ENCODE measurements at regions not wholly inside any gene's neighbourhood (a gene's known extent, or its start where the extent isn't known, plus 50 kb on each side); places are given as distances from the start of the nearest gene placed in this dataset.
A peak's percentile ranks its signal among the peaks of the same experiment; 100 is the strongest.
"Not testable (repeated sequence)": the region's sequence is repeated elsewhere in the genome, so short reads cannot be mapped to it uniquely, and the experiment has no call there.

- no peak for DNase-seq (ENCODE audit: low read depth)
- in situ Hi-C loops (cut with HindIII; ENCODE audit: low pct_unique_long_range_greater_than_20kb, low sequenced_read_pairs), result no loop called here
Observed at GRCh38 chr6:106763361-106763760, 134.0 kb downstream of the QRSL1 start.

GRCh38 chr6:106761160-106761559, 131.8 kb downstream of the QRSL1 start:
- in situ Hi-C loops (cut with HindIII; ENCODE audit: low pct_unique_long_range_greater_than_20kb, low sequenced_read_pairs), result no loop called here
- DNase-seq (ENCODE audit: low read depth), result no peak

DNA sequence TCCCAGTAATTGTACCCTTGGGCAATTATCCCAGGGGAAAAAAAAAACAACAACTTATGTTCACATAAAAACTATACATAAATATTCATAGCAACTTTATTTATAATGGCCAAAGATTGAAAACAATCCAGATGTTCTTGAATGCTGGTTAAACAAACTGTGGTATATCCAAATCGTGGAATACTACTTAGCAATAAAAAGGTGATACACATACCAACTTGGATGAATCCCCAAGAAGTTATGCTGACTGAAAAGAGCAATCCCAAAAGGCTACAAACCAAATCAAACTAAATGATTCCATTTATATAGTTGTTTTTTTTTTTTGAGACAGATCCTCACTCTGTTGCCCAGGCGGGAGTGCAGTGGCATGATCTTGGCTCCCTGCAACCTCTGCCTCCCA, 129.7 kb downstream of the QRSL1 start:
- in situ Hi-C loops (cut with HindIII; ENCODE audit: low pct_unique_long_range_greater_than_20kb, low sequenced_read_pairs), result no loop called here
- no peak for DNase-seq (ENCODE audit: low read depth)

GRCh38 chr6:106757722-106758467, 128.5 kb downstream of the QRSL1 start:
- in situ Hi-C loops (cut with HindIII; ENCODE audit: low pct_unique_long_range_greater_than_20kb, low sequenced_read_pairs), result no loop called here

DNA sequence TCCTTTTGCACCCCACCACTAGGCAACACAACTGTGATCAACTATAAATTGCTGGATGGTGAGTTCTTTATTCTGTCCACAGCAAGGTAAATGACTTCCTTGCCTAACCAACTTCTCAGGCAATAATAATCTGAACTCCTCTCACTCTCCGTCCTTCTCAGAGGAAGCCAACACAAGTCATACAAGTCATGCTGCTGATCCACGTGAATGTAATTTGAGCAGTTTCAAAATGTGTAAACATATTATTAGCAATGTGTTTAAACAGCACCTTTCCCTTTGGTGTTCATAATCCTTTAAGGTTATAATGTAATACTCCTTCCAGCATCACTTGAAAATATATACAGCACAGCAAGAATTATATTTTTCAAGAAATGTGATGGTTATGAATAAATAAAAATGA, 127.9 kb downstream of the QRSL1 start:
- DNase-seq (ENCODE audit: low read depth), result no peak
- in situ Hi-C loops (cut with HindIII; ENCODE audit: low pct_unique_long_range_greater_than_20kb, low sequenced_read_pairs), result no loop called here

More at GRCh38 chr6:106757722-106758467, 128.5 kb downstream of the QRSL1 start:
- DNase-seq (ENCODE audit: low read depth), result no peak

DNA sequence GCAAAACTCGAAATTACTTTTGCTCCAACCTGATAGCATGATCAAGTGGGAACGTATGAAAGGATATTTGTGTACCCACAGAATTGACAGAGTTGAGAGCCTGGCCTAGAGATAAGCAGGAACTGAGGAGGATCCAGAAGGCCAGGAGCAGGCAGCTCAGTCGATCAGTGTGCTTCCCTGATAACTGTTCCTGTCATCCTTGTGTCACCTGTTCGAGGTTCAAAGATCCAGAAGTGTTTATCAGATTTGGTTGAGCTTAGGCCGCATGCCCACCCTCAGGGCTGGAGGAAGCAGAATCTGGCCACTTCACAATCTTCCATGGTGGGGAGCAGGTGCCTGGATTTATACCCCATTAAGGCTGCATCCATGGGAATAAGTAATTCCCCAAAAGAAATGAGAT, 124.8 kb downstream of the QRSL1 start:
- DNase-seq (ENCODE audit: low read depth), result no peak
- in situ Hi-C loops (cut with HindIII; ENCODE audit: low pct_unique_long_range_greater_than_20kb, low sequenced_read_pairs), result no loop called here

DNA sequence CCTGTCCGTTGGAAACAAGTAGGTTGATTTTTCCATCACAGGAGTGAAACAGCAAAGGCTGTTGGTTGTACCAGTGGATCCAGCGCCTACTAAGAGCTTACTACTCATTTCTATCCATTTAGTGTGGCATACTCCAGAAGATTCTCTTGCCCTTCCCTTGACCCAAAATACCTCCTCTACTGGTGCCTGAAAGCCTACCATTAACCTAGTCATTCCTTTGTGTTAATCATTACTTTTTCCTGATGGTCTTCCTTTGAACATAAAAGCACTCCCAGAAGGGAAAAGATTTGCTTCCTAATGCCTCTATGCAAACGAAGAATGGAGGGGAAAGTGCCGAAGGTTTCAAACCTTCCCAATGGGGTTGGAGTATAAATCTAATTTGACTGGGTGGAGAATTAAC, 123.3 kb downstream of the QRSL1 start:
- peak; percentile 84 for DNase-seq (ENCODE audit: low read depth)
- in situ Hi-C loops (cut with HindIII; ENCODE audit: low pct_unique_long_range_greater_than_20kb, low sequenced_read_pairs), result no loop called here

GRCh38 chr6:106751501-106752252, 122.3 kb downstream of the QRSL1 start:
- in situ Hi-C loops (cut with HindIII; ENCODE audit: low pct_unique_long_range_greater_than_20kb, low sequenced_read_pairs), result no loop called here
- peak; percentile 95 for DNase-seq (ENCODE audit: low read depth)

- DNase-seq (ENCODE audit: low read depth), result no peak
- in situ Hi-C loops (cut with HindIII; ENCODE audit: low pct_unique_long_range_greater_than_20kb, low sequenced_read_pairs), result no loop called here
Observed at GRCh38 chr6:106750946-106751345, 121.6 kb downstream of the QRSL1 start.

DNA sequence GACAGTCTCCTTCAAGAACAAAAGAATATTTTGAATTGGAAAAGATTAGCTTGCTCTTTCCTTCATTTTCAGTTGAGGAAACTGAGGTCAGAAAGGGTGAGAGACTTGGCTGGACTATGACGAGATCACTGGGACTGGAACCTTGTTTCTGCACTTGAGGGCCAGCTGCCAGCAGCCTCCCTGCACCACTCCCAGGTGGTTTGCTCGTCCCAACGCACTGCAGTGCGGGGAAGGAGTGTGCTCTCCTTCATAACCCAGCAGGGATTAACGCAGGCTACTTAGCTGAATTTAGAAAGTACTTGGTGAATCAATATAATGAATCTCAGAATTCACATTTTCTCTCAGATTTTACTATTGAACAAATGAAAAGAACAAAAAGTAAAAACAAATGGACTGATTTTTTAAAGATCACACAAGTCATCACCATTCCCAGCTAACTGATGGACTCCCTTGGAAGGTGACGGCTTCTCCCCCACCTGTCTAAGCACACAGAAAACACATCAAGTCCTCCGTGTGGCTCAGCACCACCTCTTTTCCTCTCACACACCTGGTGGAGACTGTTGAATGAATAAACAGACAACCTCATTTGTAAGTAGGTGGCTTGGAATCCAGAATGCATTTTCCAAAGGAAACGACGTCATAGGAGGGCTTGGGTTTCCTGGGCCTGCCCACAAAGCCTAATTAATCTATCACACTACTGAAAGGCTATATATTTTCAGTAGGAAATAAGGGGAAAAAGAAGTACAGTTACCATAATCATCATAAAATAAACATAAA, 121.0 kb downstream of the QRSL1 start:
- no peak for DNase-seq (ENCODE audit: low read depth)
- in situ Hi-C loops (cut with HindIII; ENCODE audit: low pct_unique_long_range_greater_than_20kb, low sequenced_read_pairs), result no loop called here

DNA sequence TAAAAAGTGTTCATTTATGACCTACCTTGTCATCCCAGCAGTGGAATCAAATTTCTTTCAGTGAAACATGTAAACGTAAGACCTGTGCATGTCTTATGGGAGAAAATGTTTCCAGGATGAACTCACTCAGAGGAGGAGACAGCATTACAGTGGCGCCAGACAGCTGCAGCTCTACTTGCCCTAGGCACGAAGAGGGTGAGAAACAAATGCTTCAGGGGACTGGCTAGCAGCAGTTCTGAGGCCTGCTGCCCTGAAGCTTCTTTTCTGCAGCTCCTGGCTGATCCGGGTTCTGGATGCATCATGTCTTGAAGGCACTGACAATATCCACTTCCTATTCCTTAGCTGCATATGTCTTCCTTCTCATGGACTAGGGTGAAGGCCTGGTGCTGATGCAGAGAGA, 120.2 kb downstream of the QRSL1 start:
- in situ Hi-C loops (cut with HindIII; ENCODE audit: low pct_unique_long_range_greater_than_20kb, low sequenced_read_pairs), result no loop called here
- DNase-seq (ENCODE audit: low read depth), result no peak

- in situ Hi-C loops (cut with HindIII; ENCODE audit: low pct_unique_long_range_greater_than_20kb, low sequenced_read_pairs), result no loop called here
- no peak for DNase-seq (ENCODE audit: low read depth)
Observed at GRCh38 chr6:106748547-106749207, 119.3 kb downstream of the QRSL1 start.

DNA sequence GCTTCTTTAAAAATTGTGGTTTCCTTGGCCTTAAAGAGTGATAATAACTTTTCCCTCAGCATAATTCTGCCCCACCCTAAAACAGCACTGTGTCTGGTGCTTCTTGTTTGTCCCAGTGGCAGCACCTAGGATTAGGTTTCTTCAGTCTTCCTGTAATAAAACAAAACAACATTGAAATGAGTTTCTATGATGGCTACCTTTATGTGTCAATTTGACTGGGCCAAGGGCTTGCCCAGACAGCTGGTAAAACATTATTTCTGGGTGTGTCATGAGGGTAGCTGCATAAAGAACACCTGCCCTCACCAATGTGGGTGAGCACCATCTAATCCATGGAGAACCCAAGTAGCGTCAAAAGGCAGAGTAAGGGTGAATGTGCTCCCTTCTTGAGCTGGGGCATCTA, 117.8 kb downstream of the QRSL1 start:
- no peak for DNase-seq (ENCODE audit: low read depth)
- in situ Hi-C loops (cut with HindIII; ENCODE audit: low pct_unique_long_range_greater_than_20kb, low sequenced_read_pairs), result no loop called here

GRCh38 chr6:106746652-106747051, 117.3 kb downstream of the QRSL1 start:
- in situ Hi-C loops (cut with HindIII; ENCODE audit: low pct_unique_long_range_greater_than_20kb, low sequenced_read_pairs), result no loop called here
- no peak for DNase-seq (ENCODE audit: low read depth)

GRCh38 chr6:106745824-106746582, 116.6 kb downstream of the QRSL1 start:
- no peak for DNase-seq (ENCODE audit: low read depth)
- in situ Hi-C loops (cut with HindIII; ENCODE audit: low pct_unique_long_range_greater_than_20kb, low sequenced_read_pairs), result no loop called here

DNA sequence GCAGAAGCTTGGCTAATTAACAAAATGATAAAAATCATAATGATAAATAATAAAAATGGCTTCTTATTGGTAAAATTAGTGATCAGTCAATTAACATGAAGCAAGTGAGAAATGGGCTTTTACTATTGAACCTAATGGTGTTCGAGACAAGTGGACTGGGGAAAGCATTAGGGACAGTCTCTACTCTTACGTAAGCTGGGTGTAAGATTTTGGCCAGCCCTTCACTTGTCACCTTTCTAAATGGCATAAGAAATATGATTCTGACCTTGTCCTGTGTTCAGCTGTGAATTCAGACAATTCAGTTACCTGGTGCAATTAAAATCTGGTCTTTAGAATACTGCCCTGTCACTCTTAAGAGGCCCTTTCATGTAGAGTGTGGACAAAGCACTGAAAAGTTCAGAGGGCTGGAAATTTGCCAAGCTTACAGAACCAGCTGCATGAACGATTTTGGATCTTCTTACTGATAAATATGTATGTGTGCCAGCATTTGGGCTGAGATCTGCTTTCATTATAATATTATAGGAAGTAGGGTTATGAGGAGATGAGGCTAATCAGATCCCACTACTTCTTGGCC, 115.9 kb downstream of the QRSL1 start:
- in situ Hi-C loops (cut with HindIII; ENCODE audit: low pct_unique_long_range_greater_than_20kb, low sequenced_read_pairs), result no loop called here
- DNase-seq (ENCODE audit: low read depth), result no peak

DNA sequence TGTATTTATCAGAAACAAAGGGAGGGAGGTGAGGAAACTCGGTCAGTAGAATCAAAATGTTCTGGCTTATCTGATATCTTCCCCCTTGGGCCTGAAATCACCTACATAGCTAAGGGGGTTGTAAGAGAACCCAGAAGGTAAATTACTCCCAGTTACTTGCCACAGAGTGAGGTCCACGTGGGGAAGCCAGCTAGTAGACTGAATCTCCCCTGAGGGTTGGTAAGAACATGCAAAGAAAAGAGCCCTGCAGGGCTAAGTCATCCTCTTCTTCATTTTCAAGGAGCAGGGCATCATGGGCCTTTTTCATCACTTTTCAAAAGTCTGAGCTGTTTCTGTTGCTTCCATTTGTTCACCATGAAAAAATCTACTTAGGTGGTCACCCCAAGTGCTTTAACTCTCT, 115.4 kb downstream of the QRSL1 start:
- no peak for DNase-seq (ENCODE audit: low read depth)
- in situ Hi-C loops (cut with HindIII; ENCODE audit: low pct_unique_long_range_greater_than_20kb, low sequenced_read_pairs), result no loop called here

GRCh38 chr6:106744029-106744428, 114.7 kb downstream of the QRSL1 start:
- in situ Hi-C loops (cut with HindIII; ENCODE audit: low pct_unique_long_range_greater_than_20kb, low sequenced_read_pairs); DNase-seq (ENCODE audit: low read depth): not testable (repeated sequence)

Measured in Caki2 (cell line).